ENCODE measurements at regions not wholly inside any gene's neighbourhood (a gene's known extent, or its start where the extent isn't known, plus 50 kb on each side); places are given as distances from the start of the nearest gene placed in this dataset.
"Not testable (repeated sequence)": the region's sequence is repeated elsewhere in the genome, so short reads cannot be mapped to it uniquely, and the experiment has no call there.

- DNase-seq: no peak
Measured at GRCh38 chr2:21353879-21354679, 230.3 kb downstream of the TDRD15 start.

GRCh38 chr2:21356086-21356856, 232.5 kb downstream of the TDRD15 start:
- no peak for DNase-seq

- DNase-seq: no peak
Measured at GRCh38 chr2:21356857-21357255, 233.1 kb downstream of the TDRD15 start.

GRCh38 chr2:21358976-21359375, 235.2 kb downstream of the TDRD15 start:
- DNase-seq: no peak

- no peak for DNase-seq
Measured at GRCh38 chr2:21361384-21361783, 237.6 kb downstream of the TDRD15 start.

GRCh38 chr2:21361957-21362486, 238.3 kb downstream of the TDRD15 start:
- no peak for DNase-seq

GRCh38 chr2:21363364-21363763, 239.6 kb downstream of the TDRD15 start:
- DNase-seq: no peak

- no peak for DNase-seq
Measured at GRCh38 chr2:21367421-21367820, 243.7 kb downstream of the TDRD15 start.

GRCh38 chr2:21369787-21370186, 246.0 kb downstream of the TDRD15 start:
- DNase-seq: no peak

DNA sequence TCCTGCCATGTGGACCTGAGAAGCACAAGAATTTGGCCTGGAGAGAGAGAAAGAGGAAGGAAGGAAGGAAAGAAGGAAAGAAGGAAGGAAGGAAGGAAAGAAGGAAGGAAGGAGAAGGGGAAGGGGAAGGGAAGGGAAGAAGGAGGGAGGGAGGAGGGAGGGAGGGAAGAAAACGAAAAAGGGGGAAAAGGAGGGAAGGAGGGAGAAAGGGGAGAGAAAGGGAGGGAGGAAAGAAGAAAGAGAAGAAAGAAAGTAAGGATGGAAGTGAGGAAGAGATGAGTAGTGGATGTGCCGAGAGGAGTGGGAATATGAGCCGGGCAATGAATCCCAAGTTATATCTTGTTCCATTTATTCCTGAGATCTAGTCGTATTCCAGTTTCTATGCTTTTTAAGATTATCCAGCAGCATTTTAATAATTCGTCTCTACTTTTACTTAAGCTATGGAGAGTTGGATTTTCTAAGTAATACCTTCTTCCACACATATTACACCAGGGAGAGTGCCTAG, 247.8 kb downstream of the TDRD15 start:
- no peak for DNase-seq

GRCh38 chr2:21372654-21373053, 248.9 kb downstream of the TDRD15 start:
- peak; percentile 36 for DNase-seq

DNA sequence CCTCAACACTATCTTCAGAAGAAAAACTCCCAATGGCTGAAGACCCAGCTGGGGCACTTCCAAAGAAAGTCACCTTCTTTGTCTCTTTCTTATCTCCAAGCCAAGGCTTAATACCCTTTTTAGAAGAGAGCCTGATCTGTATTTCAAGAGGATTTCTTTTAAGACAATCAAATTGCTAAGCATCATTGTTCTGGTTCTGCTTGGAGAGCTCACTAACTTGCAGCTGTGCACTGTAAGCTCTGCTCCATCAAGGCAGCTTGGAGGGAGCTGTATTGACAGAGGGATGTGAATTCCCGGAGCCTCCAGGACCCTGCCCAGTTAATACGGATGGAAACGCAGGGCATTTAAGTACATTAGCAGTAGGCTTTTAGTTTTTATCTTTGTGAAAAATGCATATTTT, 253.1 kb downstream of the TDRD15 start:
- no peak for DNase-seq

DNA sequence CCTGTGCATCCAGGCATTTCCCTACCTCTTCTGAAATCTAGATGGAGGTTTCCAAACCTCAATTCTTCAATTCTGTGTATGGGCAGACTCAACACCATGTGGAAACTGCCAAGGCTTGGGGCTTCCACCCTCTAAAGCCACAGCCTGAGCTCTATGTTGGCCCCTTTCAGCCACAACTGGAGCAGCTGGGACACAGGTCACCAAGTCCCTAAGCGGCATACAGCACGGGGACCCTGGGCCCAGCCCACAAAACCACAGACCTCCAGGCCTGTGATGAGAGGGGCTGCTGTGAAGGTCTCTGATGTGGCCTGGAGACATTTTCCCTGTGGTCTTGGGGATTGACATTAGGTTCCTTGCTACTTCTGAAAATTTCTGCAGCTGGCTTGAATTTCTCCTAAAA, 255.4 kb downstream of the TDRD15 start:
- no peak for DNase-seq

- DNase-seq: not testable (repeated sequence)
Measured at GRCh38 chr2:21379668-21380067, 255.9 kb downstream of the TDRD15 start.

DNA sequence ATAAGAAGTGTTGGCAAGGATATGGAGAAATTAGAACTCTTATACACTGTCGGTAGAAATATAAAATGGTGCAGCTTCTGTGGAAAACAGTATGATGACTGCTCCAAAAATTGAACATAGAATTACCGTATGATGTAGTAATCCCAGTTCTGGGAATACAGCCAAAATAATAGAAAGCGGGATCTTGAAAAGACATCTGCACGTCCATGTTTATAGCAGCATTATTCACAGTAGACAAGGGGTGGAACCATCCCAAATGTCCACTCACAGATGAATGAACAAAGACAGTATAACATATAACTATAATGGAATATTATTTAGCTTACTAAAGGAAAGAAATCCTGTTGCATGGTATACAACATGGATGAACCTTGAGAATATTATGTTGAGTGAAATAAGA, 257.7 kb downstream of the TDRD15 start:
- DNase-seq: no peak

- DNase-seq: no peak
Measured at GRCh38 chr2:21382701-21383520, 259.1 kb downstream of the TDRD15 start.

DNA sequence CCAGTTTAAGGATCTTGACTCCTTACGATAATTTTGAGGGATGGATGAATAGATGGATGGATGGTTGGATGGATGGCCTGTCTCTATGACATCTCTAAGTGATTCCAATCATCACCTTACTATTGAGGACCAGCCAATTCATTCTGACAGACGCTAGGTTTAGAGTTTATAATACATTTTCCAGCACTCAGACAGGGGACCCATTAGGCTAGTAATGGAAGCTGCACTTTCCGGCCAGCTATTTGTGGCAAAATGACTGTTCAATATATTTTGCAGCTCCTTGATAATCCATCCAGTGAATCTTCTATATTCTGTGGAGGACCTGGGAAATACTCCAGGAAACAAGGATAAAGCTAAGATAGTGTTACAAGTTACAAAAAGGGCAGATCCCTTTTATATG, 262.9 kb downstream of the TDRD15 start:
- DNase-seq: no peak

DNA sequence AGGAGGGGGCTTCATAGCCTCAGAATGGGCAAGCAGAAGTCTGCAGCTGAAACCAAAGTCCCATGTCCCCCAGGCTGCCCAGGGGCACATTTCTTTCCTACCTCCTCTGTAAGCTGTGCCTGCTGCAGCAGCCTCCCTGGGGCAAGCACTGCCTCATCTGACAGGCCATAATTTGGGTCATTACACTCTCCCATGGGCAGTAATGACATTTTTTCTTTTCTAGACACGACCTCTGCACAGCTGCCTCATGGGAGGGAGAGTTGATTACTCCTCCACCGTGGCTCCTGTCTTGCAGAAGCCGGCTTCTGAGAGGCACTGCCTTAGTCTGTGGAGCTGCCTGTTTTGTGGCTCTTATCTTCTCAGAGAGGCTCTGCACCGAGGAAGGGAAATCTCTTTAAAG, 268.9 kb downstream of the TDRD15 start:
- DNase-seq: no peak

- no peak for DNase-seq
Measured at GRCh38 chr2:21393173-21393572, 269.4 kb downstream of the TDRD15 start.

DNA sequence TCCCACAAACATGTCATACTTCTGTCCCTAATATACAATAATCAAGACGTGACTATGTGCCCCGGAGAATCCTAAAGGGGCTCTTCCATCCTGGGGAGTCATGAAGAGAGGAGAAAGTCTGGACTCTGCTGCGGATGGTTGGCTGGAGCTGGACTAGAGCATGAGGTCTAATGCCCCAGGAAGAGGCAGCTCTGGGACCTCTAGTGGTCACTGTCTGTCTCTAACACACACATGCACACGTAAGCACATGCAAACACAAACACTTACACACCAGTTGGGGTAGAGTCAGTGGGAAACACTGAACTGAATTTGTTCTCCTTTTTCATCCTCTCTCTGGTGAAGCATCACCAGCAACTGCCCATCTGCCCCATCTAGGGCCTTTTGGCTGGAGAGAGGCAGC, 271.6 kb downstream of the TDRD15 start:
- peak; percentile 8 for DNase-seq

- no peak for DNase-seq
Measured at GRCh38 chr2:21396252-21396651, 272.5 kb downstream of the TDRD15 start.

DNA sequence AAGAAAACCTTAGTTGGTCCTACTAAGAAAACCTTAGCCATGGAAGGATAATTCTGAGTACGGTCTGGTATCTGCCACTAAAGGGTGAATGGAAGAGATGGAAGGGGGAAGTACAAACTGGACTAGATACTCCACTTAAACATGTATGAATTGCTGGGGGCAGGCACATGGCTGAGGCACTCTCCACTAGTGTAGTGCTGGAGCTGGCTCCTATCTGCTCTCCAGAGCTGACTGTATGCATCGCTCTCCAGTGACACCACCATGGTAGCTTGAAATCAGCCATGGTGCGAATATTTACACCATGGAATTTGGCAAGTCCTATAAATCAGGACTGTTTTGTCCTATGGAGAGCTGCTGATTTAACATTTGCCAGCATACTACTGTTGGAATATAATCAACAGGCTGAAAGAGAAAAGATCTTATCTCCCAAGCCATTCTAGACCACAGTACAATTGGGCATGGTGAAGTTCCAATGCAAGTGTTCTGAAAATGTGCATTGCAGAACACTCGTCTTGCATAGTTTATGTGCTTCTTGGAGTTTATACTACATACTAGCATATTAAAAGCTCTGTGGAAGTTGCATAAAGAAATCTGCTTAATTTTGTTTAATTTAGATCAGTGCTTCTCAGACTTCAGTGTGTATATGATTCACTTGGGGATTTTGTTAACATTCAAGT, 277.4 kb downstream of the TDRD15 start:
- no peak for DNase-seq
